ENCODE measurements at regions not wholly inside any gene's neighbourhood (a gene's known extent, or its start where the extent isn't known, plus 50 kb on each side); places are given as distances from the start of the nearest gene placed in this dataset.

DNA sequence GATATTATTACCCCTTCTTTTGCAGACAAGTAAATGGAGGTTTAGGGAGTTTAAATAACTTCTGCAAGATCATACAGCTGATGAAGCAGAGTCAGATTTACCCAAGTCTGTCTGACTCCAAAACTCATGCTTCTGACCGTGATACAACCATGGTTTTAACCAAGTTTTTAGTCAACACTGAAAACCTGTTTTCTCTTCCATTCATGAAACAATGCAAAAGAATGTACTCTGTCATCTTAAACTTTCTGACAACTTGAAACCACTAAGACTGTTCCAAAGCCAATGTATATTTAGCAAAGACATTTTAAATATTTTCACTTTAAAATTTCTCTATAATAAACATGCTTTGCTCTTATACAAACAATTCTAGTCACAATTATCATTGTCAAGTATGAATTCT lies 77.0 kb upstream of the RBMS3 start:
- intact Hi-C loops (cut with DNase I) = no loop called here

GRCh38 chr3:29207427-29207826 lies 73.4 kb upstream of the RBMS3 start:
- intact Hi-C loops (cut with DNase I) = no loop called here
- DNase-seq = no peak

More for the DNA sequence above, 77.0 kb upstream of the RBMS3 start:
- no peak for DNase-seq

- intact Hi-C loops (cut with DNase I) = no loop called here
- no peak for DNase-seq
These were observed 68.0 kb upstream of the RBMS3 start for GRCh38 chr3:29212789-29213433.

- DNase-seq = no peak
- intact Hi-C loops (cut with DNase I) = no loop called here
These were observed 66.7 kb upstream of the RBMS3 start for GRCh38 chr3:29214009-29214658.

DNA sequence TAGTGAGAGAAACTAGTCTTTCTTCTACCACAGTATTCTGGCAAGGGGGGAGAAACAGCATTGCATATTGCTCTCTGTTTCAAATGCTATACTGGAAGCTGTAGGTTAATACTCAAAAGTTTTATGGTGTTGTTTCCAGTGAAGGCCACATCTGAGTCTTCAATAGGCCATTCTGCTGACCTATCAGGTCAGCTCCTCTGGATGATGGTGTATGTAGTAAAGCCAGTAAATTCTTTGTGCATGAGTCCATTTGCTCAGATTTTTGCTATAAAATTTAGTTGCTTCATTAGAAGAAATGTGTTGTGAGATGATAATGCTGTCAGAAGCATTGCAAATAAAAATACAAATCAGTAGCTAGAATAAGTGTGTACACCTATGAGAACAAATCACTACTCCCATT lies 64.9 kb upstream of the RBMS3 start:
- intact Hi-C loops (cut with DNase I) = no loop called here
- DNase-seq = no peak

DNA sequence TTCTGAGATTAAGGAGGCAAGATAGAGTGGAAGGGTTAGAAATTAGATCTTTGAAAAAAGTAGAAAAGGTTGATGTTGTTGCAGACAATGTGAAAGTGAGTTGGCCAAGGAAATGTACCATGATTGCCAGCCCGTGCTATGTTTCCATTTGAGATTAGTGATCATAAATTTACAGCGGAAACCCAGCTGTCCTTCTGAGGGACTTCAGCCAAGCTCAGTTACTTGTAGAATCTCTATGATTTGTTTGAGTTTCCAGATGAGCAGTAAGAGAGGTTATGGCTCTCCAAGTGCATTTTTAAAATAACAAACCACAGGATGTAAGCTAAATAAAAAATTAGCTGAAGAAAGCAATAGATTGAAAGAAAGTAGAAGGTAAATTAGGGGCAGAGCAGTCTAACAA lies 54.2 kb upstream of the RBMS3 start:
- intact Hi-C loops (cut with DNase I) = no loop called here
- no peak for DNase-seq

DNA sequence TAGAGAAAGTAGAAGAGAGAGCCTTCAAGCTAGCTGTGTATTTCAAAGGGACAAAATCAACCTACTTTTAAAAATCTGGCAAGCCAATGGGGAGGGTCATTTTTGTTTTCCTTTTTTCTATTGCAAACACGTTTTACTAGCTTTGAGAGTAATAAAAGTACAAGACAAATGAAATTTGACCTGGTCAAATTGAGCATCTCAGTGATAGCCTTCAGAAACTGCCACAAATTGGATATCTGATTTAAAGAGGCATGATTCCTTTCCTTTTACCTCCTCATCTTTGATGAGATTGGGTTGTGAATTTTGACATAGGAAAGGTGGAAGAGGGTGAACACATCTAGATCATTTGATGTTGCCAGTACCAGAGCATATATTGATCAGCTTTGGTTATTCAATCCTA lies 53.6 kb upstream of the RBMS3 start:
- DNase-seq = no peak
- intact Hi-C loops (cut with DNase I) = no loop called here
